GM18507 (cell line): ENCODE measurements at regions not wholly inside any gene's neighbourhood (a gene's known extent, or its start where the extent isn't known, plus 50 kb on each side); places are given as distances from the start of the nearest gene placed in this dataset.
A peak's percentile ranks its signal among the peaks of the same experiment; 100 is the strongest.
"Not testable (repeated sequence)": the region's sequence is repeated elsewhere in the genome, so short reads cannot be mapped to it uniquely, and the experiment has no call there.

Experiments
- DNase-seq: peaks from one replicate; pipeline ENCODE4 v3.0.0; 2011; ENCODE audit warnings: low read depth; ENCODE audit not compliant: insufficient read length; ENCODE audit errors: extremely low spot score
- FAIRE-seq: peaks from 2 replicates; lab custom pipeline; 2011; peaks lifted over from hg19 to GRCh38; lab: Jason Lieb, UNC

GRCh38 chr6:27040244-27041042 lies 207.1 kb upstream of the PRSS16 start:
- DNase-seq (no peak), FAIRE-seq (peak; percentile 18)

- FAIRE-seq (peak; percentile 54), DNase-seq (no peak)
Observed at GRCh38 chr6:27043244-27043643, 204.3 kb upstream of the PRSS16 start.

GRCh38 chr6:27045131-27045530 lies 202.4 kb upstream of the PRSS16 start:
- DNase-seq, FAIRE-seq: not testable (repeated sequence)

- not testable (repeated sequence) for DNase-seq, FAIRE-seq
Observed at GRCh38 chr6:27047725-27048124, 199.8 kb upstream of the PRSS16 start.

- DNase-seq (no peak), FAIRE-seq (no peak)
Observed at GRCh38 chr6:27049863-27050781, 197.4 kb upstream of the PRSS16 start.

- FAIRE-seq, result peak; percentile 81
- not testable (repeated sequence) for DNase-seq
Observed at GRCh38 chr6:27052082-27052730, 195.3 kb upstream of the PRSS16 start.

GRCh38 chr6:27052731-27053082 lies 194.8 kb upstream of the PRSS16 start:
- DNase-seq (no peak), FAIRE-seq (no peak)

- DNase-seq, result no peak
- peak; percentile 54 for FAIRE-seq
Observed at GRCh38 chr6:27053738-27054137, 193.8 kb upstream of the PRSS16 start.

GRCh38 chr6:27056615-27057014 lies 190.9 kb upstream of the PRSS16 start:
- DNase-seq, result no peak
- FAIRE-seq, result no peak

GRCh38 chr6:27059621-27060425 lies 187.7 kb upstream of the PRSS16 start:
- DNase-seq (no peak), FAIRE-seq (no peak)

GRCh38 chr6:27061235-27061993 lies 186.1 kb upstream of the PRSS16 start:
- DNase-seq (no peak), FAIRE-seq (no peak)

GRCh38 chr6:27062755-27063154 lies 184.7 kb upstream of the PRSS16 start:
- DNase-seq, result no peak
- no peak for FAIRE-seq

GRCh38 chr6:27065183-27065582 lies 182.3 kb upstream of the PRSS16 start:
- no peak for DNase-seq
- FAIRE-seq, result no peak

GRCh38 chr6:27066381-27066780 lies 181.1 kb upstream of the PRSS16 start:
- FAIRE-seq (no peak), DNase-seq (no peak)

GRCh38 chr6:27066802-27067201 lies 180.7 kb upstream of the PRSS16 start:
- FAIRE-seq, result no peak
- DNase-seq, result no peak

GRCh38 chr6:27073441-27073840 lies 174.1 kb upstream of the PRSS16 start:
- FAIRE-seq (no peak), DNase-seq (no peak)

- no peak for DNase-seq
- FAIRE-seq, result no peak
Observed at GRCh38 chr6:27076116-27076515, 171.4 kb upstream of the PRSS16 start.

GRCh38 chr6:27078734-27079357 lies 168.7 kb upstream of the PRSS16 start:
- no peak for DNase-seq
- peak; percentile 87 for FAIRE-seq
